22Rv1 (cell line): ENCODE measurements at regions not wholly inside any gene's neighbourhood (a gene's known extent, or its start where the extent isn't known, plus 50 kb on each side); places are given as distances from the start of the nearest gene placed in this dataset.

Experiments
- H3K27ac ChIP-seq: fragments of 450-650 bp; 2 replicates; pipeline ENCODE4 v1.5.1; 2017
- CTCF ChIP-seq: fragments of 450-650 bp; IDR thresholded peaks from 2 replicates; pipeline ENCODE4 v1.5.1; 2017; ENCODE audit warnings: mild to moderate bottlenecking
- ZFX ChIP-seq: fragments of 450-650 bp; IDR thresholded peaks from 2 replicates; pipeline ENCODE4 v1.6.1; 2017; ENCODE audit warnings: antibody characterized with exemption, borderline replicate concordance

GRCh38 chr10:110366635-110367034 is 61.9 kb upstream of the SMNDC1 start:
- H3K27ac ChIP-seq: no peak overlapping the region
- TF ChIP-seq ZFX (no peak), CTCF (no peak)

GRCh38 chr10:110368002-110368401 is 63.3 kb upstream of the SMNDC1 start:
- no peak for TF ChIP-seq ZFX
- TF ChIP-seq CTCF: no peak

GRCh38 chr10:110368556-110368955 is 63.8 kb upstream of the SMNDC1 start:
- TF ChIP-seq CTCF: no peak
- no peak overlapping the region for H3K27ac ChIP-seq

More at GRCh38 chr10:110368002-110368401, 63.3 kb upstream of the SMNDC1 start:
- H3K27ac ChIP-seq: no peak overlapping the region

GRCh38 chr10:110370006-110370405 is 65.3 kb upstream of the SMNDC1 start:
- no peak overlapping the region for H3K27ac ChIP-seq
- TF ChIP-seq ZFX (no peak), CTCF (no peak)

- no peak overlapping the region for H3K27ac ChIP-seq
- TF ChIP-seq ZFX (no peak), CTCF (no peak)
Observed at GRCh38 chr10:110372656-110373055, 67.9 kb upstream of the SMNDC1 start.

GRCh38 chr10:110373059-110373458 is 68.3 kb upstream of the SMNDC1 start:
- H3K27ac ChIP-seq: no peak overlapping the region
- TF ChIP-seq ZFX (no peak), CTCF (no peak)

- TF ChIP-seq ZFX (no peak), CTCF (no peak)
- H3K27ac ChIP-seq: no peak overlapping the region
Observed at GRCh38 chr10:110373857-110374654, 69.3 kb upstream of the SMNDC1 start.
